HG02885 (cell line): ENCODE measurements at regions not wholly inside any gene's neighbourhood (a gene's known extent, or its start where the extent isn't known, plus 50 kb on each side); places are given as distances from the start of the nearest gene placed in this dataset.

Source experiments
- ATAC-seq: cut with Tn5 transposase; IDR thresholded peaks from one replicate; pipeline ENCODE4 v1.9.1; 2021; ENCODE audit warnings: mild to moderate bottlenecking; ENCODE audit not compliant: unreplicated experiment, poor library complexity

DNA sequence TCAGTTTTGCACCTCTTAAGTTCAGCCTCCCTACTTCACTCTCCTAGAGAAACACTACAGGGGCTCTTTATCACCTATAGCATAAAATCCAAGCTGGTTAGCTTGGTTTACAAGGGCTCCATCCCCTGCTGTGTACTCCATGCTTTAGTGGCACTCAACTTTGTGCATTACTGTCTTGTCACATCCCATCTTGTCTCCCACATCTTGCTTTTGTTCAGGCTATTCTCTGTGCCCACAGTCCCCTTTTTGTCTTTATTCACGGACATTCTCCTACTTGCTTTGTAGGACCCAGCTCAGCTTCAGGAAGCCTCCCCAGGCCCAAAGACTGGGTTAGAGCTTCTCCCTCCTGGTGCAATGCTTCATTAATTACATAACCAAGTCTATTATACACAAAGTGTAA, 107.9 kb upstream of the SPACA1 start:
- no peak for ATAC-seq

DNA sequence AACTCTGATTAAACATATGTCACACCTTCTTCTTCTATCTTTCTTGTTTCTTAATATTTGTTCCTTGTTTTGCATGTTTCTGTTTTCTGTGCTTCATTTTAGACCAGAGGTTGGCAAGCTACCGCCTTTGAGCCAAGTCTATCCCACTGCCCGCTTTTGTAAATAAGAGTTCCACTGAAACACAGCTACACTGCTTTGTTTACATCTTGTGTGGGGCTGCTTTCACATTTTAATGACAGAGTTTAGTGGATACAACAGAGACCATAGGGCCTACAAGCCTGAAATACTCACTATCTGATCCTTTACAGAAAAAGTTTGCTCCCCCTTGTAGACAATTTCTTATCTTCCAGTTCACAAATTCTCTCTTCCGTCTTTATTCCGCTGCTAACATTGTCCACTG, 109.4 kb upstream of the SPACA1 start:
- no peak for ATAC-seq

DNA sequence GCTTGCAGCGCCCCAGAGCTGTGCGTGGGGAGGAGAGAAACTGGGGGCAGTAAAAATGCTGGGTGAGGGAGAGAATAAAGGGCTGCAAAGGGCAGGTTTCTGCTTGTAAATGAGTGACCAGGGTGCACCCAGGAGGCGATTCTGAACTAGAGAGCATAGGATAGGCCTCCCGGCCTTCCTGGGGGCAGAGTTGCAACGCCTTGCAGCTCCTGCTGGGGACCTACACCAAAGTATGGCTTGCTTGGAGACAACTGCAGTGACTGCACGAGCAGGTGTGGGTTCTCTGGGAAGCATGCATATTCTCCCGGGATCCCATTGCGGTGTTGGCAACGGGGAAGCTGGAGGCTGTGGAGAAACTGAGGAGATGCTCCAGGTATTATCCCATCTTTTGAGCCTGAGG, 111.6 kb upstream of the SPACA1 start:
- no peak for ATAC-seq

DNA sequence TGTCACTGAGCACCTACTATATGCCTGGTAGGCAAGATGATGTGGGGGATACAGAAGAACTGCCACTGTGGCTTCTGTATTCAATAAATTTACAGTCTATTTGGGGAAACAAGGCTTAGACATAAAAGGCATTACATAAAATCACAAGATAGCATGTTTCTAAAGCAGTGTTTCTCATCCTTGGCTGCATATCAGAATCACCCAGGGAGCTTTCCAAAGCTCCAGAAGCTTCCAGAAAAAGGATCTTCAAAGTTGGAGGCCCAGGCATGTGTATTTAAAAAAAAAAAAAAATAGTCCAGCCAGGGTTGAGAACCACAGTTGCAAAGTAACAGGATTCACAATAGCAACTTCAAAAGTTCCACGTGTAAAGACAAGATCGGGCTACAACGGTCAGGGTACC, 112.4 kb upstream of the SPACA1 start:
- ATAC-seq, result no peak

DNA sequence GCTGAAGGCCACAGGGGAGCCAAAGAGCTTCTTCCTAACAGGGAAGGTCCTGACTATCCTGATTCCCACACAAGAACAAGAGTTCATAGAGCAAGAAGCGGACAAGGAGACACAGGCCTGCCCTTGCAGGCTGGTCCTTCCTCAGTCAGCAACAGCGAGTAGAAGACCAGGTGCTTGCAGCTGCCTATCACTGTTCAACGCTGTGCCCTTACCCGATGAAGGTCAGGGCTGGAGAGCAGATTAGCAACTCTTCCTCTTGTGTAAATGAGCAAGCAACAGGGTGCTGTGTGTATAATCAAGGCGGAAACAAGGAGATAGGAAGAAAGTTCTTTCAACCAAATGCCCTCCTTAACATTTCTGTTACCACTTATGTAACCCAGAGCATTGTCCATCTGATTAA, 115.3 kb upstream of the SPACA1 start:
- ATAC-seq, result no peak

DNA sequence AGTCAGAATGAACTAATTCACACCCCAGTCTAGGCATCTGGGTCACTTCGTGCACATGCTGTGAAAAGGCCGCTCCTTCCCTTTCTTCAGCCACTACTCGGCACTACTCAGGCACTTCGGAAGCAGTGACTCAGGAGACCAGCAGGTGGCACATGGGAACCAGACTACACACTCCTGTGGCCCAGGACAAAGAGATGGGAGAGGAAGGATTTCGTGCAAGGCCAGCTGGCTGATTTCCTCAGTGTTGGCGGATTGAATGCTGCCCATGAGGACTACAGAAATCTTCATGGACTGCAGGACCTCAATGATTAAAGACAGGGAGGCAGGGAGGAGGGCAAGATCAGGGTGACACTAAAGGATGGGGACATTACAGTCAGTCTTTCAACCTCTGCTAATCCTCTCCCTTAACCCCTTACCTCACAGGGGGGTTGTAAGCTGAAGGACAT, 117.8 kb upstream of the SPACA1 start:
- ATAC-seq, result peak; percentile 77

DNA sequence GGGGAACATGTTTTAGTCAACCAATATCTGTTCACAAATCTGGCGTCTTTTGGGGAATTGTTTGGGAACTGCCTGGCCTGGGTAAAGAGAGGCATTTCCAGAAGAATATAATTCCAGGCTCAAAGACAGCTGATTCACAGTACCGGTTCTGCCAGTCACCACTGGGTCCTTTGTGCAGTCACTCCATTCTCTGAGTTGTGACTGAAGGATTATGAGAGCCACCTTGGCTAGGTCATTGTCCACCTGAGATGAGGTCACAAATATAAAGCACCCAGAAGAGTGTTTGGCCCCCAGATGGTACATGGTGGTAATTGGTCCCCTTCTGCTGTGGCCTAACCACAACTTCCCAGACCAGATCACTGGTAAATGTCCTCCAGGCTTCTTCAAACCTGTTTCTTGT, 121.0 kb upstream of the SPACA1 start:
- no peak for ATAC-seq

DNA sequence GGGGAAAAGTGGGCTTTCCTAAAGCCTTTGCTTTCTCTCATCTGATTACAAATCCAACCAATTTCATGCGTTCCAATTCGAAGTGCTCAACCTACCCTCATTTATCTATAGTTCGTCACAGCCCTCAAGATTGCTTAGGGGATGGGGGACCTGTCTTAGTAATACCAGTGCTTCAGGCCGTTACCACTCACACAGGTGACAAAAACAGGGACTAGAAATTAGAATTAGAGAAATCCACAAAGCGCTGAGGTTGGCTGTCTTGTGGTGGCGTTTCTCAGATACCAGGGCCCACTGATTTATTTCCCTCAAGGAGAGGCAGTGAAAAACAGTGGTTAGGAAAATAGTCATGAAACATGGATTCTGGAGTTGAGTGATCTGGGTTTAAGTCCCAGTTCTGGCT, 121.6 kb upstream of the SPACA1 start:
- no peak for ATAC-seq

DNA sequence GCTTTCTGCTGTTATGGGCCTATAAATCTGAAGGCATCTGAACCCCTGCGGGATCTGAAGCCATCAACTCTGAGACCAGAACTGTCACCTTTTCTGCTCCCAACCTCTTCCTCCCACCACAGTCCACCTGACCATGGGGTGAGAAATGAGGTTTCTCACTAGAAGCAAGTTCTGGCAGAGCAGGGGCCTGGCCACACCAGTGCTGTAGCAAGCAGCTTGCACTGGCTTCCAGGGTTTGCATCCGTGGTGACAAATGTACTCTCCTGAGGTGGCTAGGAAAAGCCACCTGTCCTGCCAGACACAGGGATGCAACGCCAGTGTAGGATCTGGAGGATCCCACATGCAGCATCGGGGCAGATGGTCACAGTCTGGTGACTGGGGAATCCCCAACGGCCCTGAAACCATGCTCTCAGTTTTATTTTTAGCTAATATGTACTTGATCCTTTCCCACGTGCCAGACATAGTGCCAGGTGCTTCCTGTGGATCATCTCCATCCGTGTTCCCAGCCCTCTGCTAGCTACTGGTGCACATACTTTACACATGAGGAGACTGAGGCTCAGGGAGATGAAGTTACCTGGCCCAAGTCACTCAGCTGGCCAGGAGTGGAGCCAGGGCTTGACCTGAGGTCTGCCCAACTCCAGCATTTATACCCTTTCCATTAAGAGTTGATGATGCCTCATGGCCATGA, 122.1 kb upstream of the SPACA1 start:
- ATAC-seq, result peak; percentile 58

DNA sequence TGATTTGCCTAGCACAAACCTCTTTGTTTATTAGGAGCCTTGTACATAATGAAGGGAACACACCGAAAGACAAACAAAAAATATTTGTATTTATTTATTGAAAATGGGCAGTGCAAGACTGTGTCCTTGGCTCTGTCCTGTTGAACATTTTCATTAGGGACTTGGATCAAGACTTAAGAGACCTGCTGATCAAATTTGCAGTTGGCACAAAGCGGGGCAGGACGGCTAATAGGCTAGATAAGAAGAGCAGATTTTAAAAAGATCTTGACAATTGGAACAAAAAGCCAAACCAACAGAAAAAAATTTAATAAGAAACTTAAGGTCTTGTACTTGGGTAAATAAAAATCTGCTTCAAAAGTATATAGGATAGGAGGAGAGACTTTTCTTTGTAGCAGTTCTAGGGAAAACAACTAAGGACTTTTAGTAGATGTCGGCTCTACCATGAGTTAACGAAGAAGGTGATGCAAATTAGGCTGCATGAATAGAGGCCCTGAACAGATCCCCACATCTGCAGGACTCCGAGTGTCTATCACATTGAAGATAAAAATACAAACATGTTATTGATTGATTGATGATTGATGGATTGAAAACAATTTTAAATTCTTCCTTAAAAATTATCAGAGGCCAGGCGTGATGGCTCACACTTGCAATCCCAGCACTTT, 124.1 kb upstream of the SPACA1 start:
- no peak for ATAC-seq

DNA sequence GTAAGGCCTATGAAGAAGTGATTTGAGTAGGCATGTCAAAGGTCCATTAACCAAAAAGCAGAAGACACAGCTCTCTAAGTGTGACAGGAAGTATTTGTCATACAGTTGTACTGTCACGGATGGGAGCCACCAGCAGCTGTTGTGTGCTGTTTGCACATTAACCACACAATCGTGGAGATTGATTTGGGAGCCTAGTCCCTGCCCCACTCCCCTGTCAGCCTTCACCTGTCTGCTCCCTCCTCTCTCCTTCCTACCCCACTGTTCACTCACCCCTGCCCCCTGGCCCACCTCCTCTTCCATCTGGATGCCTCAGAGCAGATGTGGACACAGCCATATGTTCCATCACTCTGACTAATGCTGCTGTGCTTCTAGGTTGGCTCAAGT, 124.7 kb upstream of the SPACA1 start:
- ATAC-seq, result peak; percentile 74

DNA sequence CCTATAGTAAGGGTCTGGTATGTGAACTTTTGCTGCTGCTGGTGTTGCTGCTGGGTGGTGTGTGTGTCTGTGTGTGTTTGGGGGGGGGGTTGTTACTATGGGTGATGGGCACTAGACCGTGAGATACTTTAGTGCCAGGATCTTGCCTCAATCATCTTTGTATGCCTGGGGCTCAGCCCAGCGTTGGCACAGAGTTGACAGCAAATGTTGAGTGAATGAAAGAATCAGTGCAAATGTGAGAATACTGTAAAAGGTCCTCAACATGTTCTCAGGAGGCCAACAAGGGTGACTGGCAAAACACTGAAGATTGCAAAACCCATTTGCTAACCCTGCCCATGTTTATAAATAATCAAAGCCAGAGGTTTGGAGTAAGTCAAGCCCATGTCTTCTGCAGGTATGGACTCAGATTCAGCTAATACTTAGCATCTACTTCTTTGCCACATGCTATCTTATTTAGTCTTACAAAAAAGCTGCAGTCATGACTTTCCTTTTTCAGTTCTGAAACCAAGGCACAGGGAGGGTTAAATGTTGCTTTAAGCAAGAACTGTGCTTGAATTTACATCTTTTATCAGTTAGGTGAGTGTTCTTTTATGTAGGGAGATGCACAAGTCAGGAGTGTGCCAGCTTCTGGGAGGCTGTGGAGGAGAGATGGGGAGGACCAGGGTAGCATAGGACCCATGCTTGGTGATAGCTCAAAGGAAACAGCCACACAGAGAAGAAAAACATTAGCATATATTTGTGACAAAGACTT, 125.3 kb upstream of the SPACA1 start:
- peak; percentile 13 for ATAC-seq

DNA sequence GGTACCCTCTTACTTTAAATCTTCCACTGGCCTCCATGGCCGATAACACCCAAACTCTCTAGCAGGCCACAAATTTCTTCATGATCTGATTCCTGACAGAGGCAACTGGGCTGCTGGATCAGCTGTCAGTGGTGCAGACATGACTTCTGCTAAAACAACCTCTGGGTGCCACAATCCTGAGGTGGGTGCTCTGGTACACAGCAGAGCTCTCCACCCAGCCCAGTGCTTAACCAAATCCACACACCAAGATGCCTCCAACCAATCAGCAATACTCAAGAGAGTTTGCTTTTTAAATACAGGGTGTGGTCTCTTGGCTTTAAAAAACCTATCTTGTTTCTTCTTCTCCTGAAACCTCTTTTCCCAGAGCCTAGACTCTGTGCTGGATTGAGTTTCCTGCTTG, 126.6 kb upstream of the SPACA1 start:
- ATAC-seq, result no peak

DNA sequence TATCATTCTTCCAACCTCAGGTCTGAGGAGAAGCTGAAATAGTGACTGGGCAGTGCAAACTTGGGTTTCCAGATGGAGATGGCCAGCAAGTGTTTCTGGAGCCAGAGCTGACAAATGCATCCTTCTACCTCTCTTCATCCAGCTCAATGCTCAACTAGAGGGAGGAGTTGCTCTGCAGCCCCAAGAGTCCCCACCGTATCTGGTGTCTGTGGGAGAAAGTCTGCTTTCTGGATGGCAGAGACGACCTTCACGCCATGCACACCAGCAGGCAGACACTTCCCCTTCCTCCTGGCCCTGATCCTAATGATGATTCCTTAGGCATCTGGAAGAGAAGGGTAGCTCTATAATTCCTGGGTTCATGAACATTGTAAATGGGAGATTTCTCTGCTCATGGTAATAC, 127.4 kb upstream of the SPACA1 start:
- no peak for ATAC-seq

DNA sequence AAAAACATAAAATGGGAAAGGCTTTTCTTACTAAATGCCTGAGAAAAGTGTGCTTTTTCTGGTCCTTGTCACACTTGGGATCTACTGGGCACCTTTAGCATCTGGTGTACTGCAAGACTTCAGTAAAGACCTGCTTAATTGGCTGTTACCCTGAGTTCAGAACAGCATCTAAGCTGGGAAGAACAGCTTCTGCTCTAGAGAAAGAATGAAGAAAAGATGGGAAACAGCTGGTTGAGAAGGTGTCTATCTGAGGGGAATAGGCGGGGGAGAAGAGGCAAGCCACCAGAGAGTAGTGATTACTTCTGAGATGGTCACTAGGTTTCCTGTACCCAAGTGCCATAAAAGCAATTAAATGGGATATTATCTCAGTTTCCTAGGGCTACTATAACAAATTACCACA, 128.2 kb upstream of the SPACA1 start:
- no peak for ATAC-seq

DNA sequence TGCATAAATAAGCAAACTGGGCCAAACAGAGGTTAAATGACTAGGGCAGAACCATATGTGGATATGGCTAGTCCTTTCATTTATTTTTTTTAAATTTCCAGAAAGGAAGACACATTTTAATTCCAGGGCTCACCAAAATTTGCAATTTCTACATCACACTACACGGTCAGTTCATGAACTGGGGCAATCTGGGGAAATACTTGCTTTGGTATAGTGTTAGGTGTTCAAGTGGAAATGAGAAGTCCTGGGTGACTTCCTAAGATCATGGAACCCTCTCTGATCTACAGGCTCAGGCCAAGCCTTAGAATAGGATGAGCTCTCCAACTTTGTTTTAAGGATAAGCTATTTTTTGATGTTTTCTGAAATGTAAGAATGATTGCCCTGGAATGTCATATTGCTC, 128.6 kb upstream of the SPACA1 start:
- ATAC-seq, result no peak

DNA sequence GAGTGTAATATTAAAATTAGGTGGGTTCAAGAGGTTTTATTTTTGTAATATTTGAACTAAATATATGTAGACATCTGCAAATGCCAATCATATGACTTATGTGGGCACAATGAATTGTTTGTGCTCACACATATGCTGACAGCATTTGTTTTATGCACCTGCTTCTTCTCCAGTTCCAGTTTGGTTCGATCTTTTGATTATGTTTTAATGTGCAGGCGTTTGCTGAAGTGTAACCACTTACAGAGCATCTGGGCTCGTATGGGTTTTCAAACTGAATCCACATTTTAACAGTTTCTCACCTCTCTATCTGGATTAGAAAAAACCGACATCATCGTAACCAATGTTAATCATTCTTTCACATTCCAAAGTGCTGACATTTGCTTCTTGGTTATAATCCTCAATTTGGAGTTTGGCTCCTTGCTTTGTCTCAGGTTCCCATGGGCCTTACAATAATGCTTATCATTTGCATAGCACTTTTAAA, 129.1 kb upstream of the SPACA1 start:
- no peak for ATAC-seq

DNA sequence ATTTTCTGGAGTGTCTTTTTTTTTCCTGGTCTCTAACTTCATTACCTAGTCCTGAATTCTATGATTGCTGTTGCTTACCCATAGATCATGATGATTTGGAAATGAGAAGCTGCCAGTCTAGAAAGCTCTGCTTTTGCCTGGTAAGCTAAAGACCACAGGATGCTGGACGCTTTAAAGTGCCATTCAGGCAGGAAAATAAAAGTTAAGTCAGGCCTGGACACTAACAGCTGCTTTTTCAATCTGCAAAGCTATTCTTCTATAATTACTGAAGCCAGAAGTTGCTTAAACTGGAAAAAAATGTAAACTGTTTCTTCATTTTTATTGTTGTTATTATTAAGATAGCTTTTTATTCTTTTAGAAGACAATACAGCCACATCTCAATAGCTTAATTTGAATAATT, 129.8 kb upstream of the SPACA1 start:
- ATAC-seq, result no peak

DNA sequence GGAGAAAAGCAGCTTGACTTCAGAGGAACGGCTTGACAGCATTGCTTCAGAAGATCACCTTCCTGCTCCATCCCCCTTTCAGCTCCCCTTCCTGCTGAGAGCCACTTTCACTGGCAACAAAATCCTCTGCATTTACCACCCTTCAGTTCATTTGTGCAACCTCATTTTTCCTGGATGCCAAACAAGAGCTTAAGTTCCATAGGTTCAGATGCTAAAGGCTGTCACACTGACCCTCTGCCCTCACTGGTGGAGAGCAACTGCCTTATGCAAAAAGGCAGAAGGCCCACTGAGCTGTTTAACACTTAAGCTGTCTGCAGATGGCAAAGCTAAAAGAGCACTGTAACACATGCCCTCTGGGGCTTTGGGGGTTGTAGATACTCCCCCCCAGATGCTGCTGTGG, 131.2 kb upstream of the SPACA1 start:
- no peak for ATAC-seq

DNA sequence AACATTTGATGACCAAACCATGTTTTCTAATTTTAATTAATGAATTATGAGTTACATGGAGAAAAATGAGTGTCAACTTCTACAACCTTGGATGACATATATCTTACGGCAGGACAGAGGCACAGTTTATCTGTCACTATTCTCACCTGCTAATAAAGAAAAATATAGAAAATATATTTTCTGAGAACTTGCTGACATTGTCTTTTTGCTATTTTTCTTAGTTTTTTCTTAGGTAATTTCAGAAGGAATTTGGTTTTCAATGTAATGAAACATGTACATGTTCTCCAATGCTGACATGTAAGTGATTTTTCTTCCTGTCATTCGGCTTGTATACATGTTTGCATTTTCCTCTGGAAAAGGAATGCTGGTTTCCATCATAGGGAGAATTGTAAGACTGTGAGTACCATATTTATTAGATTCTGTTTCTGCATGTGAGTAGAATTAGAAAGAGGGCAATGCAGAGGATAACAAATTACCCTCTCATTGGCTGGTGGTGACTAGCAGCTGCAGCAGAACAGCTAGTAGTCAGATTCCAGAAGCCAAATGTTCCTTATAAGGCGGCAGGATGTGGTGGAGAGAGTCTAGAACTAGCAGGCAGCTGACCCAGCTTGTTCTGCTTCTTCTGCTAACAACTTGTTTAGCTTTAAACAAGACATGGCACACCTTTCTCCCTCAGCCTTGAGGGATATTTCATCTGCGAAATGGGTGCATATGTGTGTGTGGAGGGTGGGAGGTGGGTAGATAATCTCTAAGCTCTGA, 132.8 kb upstream of the SPACA1 start:
- ATAC-seq, result peak; percentile 88

DNA sequence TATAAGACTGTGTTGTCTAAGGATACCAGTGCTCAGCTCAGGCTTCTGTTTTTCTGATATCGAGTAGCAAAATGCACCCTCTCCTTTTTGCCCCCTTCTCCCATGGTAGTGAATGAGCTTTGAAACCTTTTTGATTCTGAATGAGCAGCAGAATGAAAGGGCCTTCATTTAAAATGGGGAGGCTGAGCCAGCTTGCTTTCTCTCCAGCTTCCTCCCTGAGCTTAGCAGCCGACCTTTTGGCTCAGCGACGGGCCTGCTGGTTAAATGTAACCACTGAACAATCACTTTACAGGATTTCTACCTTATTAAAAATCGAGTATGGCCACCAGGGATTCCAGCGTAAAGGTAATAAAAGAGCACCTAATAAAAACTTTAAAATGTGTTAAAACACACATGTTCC, 133.7 kb upstream of the SPACA1 start:
- no peak for ATAC-seq
